ENCODE measurements at regions not wholly inside any gene's neighbourhood (a gene's known extent, or its start where the extent isn't known, plus 50 kb on each side); places are given as distances from the start of the nearest gene placed in this dataset.

- no peak for DNase-seq (ENCODE audit: insufficient read length, low spot score)
- no peak for FAIRE-seq
- TF ChIP-seq CTCF (IDR thresholded peaks at IDR 0.05; ENCODE audit: insufficient read depth, missing control alignments) = no peak
Measured at GRCh38 chr2:16741498-16741897, 75.9 kb upstream of the CYRIA start.

GRCh38 chr2:16739778-16740581 lies 74.3 kb upstream of the CYRIA start:
- no peak for TF ChIP-seq CTCF (IDR thresholded peaks at IDR 0.05; ENCODE audit: insufficient read depth, missing control alignments)
- DNase-seq (ENCODE audit: insufficient read length, low spot score) (no peak), FAIRE-seq (no peak)

GRCh38 chr2:16738361-16739225 lies 73.0 kb upstream of the CYRIA start:
- FAIRE-seq (no peak), DNase-seq (ENCODE audit: insufficient read length, low spot score) (no peak)
- TF ChIP-seq CTCF (IDR thresholded peaks at IDR 0.05; ENCODE audit: insufficient read depth, missing control alignments) = no peak

GRCh38 chr2:16737812-16738211 lies 72.2 kb upstream of the CYRIA start:
- DNase-seq (ENCODE audit: insufficient read length, low spot score) (no peak), FAIRE-seq (no peak)
- no peak for TF ChIP-seq CTCF (IDR thresholded peaks at IDR 0.05; ENCODE audit: insufficient read depth, missing control alignments)

GRCh38 chr2:16736633-16737032 lies 71.0 kb upstream of the CYRIA start:
- no peak for TF ChIP-seq CTCF (IDR thresholded peaks at IDR 0.05; ENCODE audit: insufficient read depth, missing control alignments)
- DNase-seq (ENCODE audit: insufficient read length, low spot score) = no peak
- no peak for FAIRE-seq

- DNase-seq (ENCODE audit: insufficient read length, low spot score) (no peak), FAIRE-seq (no peak)
- no peak for TF ChIP-seq CTCF (IDR thresholded peaks at IDR 0.05; ENCODE audit: insufficient read depth, missing control alignments)
Measured at GRCh38 chr2:16729335-16729734, 63.7 kb upstream of the CYRIA start.
